Stomach (tissue), 4 donors: ENCODE measurements at regions not wholly inside any gene's neighbourhood (a gene's known extent, or its start where the extent isn't known, plus 50 kb on each side); places are given as distances from the start of the nearest gene placed in this dataset.

Experiments used
- EP300 ChIP-seq: sonication (generic); formaldehyde crosslinking; IDR thresholded peaks from one replicate; pipeline ENCODE4 v1.6.1; 2017; ENCODE audit warnings: antibody characterized with exemption
- POLR2A ChIP-seq, 4 donors: fragments of 450-650 bp; IDR thresholded peaks; one replicate each; pipeline ENCODE4 v1.6.1; 2016; ENCODE audit warnings: antibody characterized with exemption in 4 of 4, control low read depth in 2 of 4, mild to moderate bottlenecking in 1 of 4, moderate library complexity in 1 of 4
- POLR2AphosphoS5 ChIP-seq, 3 donors: sonication (generic); formaldehyde crosslinking; IDR thresholded peaks; one replicate each; pipeline ENCODE4 v1.6.1; 2016; ENCODE audit warnings: antibody characterized with exemption in 3 of 3
- TF ChIP-seq, protein P1 (sequence below), 7 experiments: fragments of 450-650 bp in 4 of 7; fragments of 200-600 bp in 3 of 7; sonication (generic) in 3 of 7; IDR thresholded peaks; one replicate each; pipeline ENCODE4 v1.5.1; 2016 to 2019; ENCODE audit warnings: antibody characterized with exemption in 7 of 7, control low read depth in 2 of 7, mild to moderate bottlenecking in 1 of 7

DNA sequence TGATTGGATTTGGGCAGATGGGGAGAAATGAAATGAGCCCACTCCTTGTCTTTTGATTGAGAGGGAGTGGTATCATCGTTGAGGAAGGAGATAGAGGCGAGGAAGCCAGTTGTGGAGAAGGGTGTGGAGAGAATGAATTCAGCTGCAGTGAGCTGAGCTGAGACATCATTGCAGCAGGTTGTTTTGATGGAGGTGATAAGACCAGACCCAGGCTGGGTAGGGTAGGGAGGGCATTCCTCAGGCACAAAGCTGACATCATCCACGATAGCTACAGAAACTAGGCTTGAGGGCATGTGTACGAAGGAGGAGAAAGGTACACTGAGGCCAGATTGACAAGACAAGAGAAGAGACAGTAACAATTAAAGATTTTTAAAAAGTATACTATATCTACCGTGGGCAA, 1500.9 kb upstream of the SLC10A2 start:
- TF ChIP-seq, protein P1, sequence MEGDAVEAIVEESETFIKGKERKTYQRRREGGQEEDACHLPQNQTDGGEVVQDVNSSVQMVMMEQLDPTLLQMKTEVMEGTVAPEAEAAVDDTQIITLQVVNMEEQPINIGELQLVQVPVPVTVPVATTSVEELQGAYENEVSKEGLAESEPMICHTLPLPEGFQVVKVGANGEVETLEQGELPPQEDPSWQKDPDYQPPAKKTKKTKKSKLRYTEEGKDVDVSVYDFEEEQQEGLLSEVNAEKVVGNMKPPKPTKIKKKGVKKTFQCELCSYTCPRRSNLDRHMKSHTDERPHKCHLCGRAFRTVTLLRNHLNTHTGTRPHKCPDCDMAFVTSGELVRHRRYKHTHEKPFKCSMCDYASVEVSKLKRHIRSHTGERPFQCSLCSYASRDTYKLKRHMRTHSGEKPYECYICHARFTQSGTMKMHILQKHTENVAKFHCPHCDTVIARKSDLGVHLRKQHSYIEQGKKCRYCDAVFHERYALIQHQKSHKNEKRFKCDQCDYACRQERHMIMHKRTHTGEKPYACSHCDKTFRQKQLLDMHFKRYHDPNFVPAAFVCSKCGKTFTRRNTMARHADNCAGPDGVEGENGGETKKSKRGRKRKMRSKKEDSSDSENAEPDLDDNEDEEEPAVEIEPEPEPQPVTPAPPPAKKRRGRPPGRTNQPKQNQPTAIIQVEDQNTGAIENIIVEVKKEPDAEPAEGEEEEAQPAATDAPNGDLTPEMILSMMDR (IDR thresholded peaks at IDR 0.05) = no peak
- no peak for TF ChIP-seq POLR2A (IDR thresholded peaks at IDR 0.05)
- TF ChIP-seq EP300 = no peak
- no peak for TF ChIP-seq POLR2AphosphoS5 (IDR thresholded peaks at IDR 0.05)
